ENCODE measurements at regions not wholly inside any gene's neighbourhood (a gene's known extent, or its start where the extent isn't known, plus 50 kb on each side); places are given as distances from the start of the nearest gene placed in this dataset.
A peak's percentile ranks its signal among the peaks of the same experiment; 100 is the strongest.

- Histone ChIP-seq H3K4me2 (ENCODE audit: low read length) (no peak overlapping the region), H3K9me3 (ENCODE audit: insufficient read depth, low read depth, low read length) (no peaks in the 10 kb centered on the region), H3K9ac (ENCODE audit: low read length) (no peak overlapping the region), H4K20me1 (ENCODE audit: insufficient read depth, low read length) (no peaks in the 10 kb centered on the region), H3K36me3 (ENCODE audit: insufficient read depth, low read length) (no peaks in the 10 kb centered on the region), H3K4me1 (ENCODE audit: insufficient read depth, low read length) (no peaks in the 10 kb centered on the region), H3K4me3 (ENCODE audit: insufficient read depth, low read depth, low read length) (no peak overlapping the region), H3K27ac (ENCODE audit: low read depth, low read length) (no peak overlapping the region), H2AFZ (ENCODE audit: low read depth, low read length) (no peak overlapping the region), H3K27me3 (ENCODE audit: insufficient read depth, low read length) (no peaks in the 10 kb centered on the region), H3K79me2 (ENCODE audit: insufficient read depth, low read length) (no peaks in the 10 kb centered on the region)
- Mint-ChIP-seq H3K36me3 (ENCODE audit: low read depth, unreplicated experiment) (no peaks in the 10 kb centered on the region), H3K9me3 (ENCODE audit: unreplicated experiment) (peaks cover 7% of the 10 kb centered on the region), H3K27ac (ENCODE audit: unreplicated experiment) (no peak overlapping the region), H3K27me3 (ENCODE audit: low read depth, unreplicated experiment) (no peaks in the 10 kb centered on the region), H3K4me3 (ENCODE audit: unreplicated experiment) (no peak overlapping the region), H3K4me1 (ENCODE audit: low read depth, unreplicated experiment) (peaks cover 6% of the 10 kb centered on the region)
- TF ChIP-seq CTCF (IDR thresholded peaks at IDR 0.05; ENCODE audit: insufficient read depth, low read depth, low read length): no peak
- DNase-seq (ENCODE audit: low read depth) (no peak), FAIRE-seq (no peak)
These were observed 263.3 kb downstream of the MRPL39 start for GRCh38 chr21:25343774-25344545.

GRCh38 chr21:25342816-25343215, 264.5 kb downstream of the MRPL39 start:
- no peak for FAIRE-seq
- TF ChIP-seq EZH2 (IDR thresholded peaks at IDR 0.05; ENCODE audit: insufficient read depth, low read length): no peak
- TF ChIP-seq CTCF (IDR thresholded peaks at IDR 0.05; ENCODE audit: insufficient read depth, low read depth, low read length): no peak

GRCh38 chr21:25341981-25342380, 265.3 kb downstream of the MRPL39 start:
- FAIRE-seq (no peak), DNase-seq (ENCODE audit: low read depth) (no peak)
- H3K79me2 ChIP-seq (ENCODE audit: insufficient read depth, low read length): no peaks in the 10 kb centered on the region
- no peak overlapping the region for H3K4me3 ChIP-seq (ENCODE audit: insufficient read depth, low read depth, low read length)
- H3K4me2 ChIP-seq (ENCODE audit: low read length): no peak overlapping the region
- no peak overlapping the region for H2AFZ ChIP-seq (ENCODE audit: low read depth, low read length)
- H3K4me1 Mint-ChIP-seq (ENCODE audit: low read depth, unreplicated experiment): peaks cover 6% of the 10 kb centered on the region
- H3K9me3 Mint-ChIP-seq (ENCODE audit: unreplicated experiment): peaks cover 3% of the 10 kb centered on the region
- no peak overlapping the region for H3K9ac ChIP-seq (ENCODE audit: low read length)
- H3K36me3 Mint-ChIP-seq (ENCODE audit: low read depth, unreplicated experiment): no peaks in the 10 kb centered on the region
- no peak overlapping the region for H3K27ac Mint-ChIP-seq (ENCODE audit: unreplicated experiment)
- H3K4me1 ChIP-seq (ENCODE audit: insufficient read depth, low read length): no peaks in the 10 kb centered on the region
- no peaks in the 10 kb centered on the region for H3K27me3 Mint-ChIP-seq (ENCODE audit: low read depth, unreplicated experiment)
- H3K27me3 ChIP-seq (ENCODE audit: insufficient read depth, low read length): no peaks in the 10 kb centered on the region
- no peaks in the 10 kb centered on the region for H3K9me3 ChIP-seq (ENCODE audit: insufficient read depth, low read depth, low read length)
- TF ChIP-seq EZH2 (IDR thresholded peaks at IDR 0.05; ENCODE audit: insufficient read depth, low read length) (no peak), CTCF (IDR thresholded peaks at IDR 0.05; ENCODE audit: insufficient read depth, low read depth, low read length) (no peak)
- no peaks in the 10 kb centered on the region for H4K20me1 ChIP-seq (ENCODE audit: insufficient read depth, low read length)
- H3K36me3 ChIP-seq (ENCODE audit: insufficient read depth, low read length): no peaks in the 10 kb centered on the region
- no peak overlapping the region for H3K27ac ChIP-seq (ENCODE audit: low read depth, low read length)
- H3K4me3 Mint-ChIP-seq (ENCODE audit: unreplicated experiment): no peak overlapping the region

More at GRCh38 chr21:25342816-25343215, 264.5 kb downstream of the MRPL39 start:
- Mint-ChIP-seq H3K4me1 (ENCODE audit: low read depth, unreplicated experiment) (peaks cover 6% of the 10 kb centered on the region), H3K36me3 (ENCODE audit: low read depth, unreplicated experiment) (no peaks in the 10 kb centered on the region), H3K27ac (ENCODE audit: unreplicated experiment) (no peak overlapping the region), H3K27me3 (ENCODE audit: low read depth, unreplicated experiment) (no peaks in the 10 kb centered on the region), H3K9me3 (ENCODE audit: unreplicated experiment) (peaks cover 3% of the 10 kb centered on the region), H3K4me3 (ENCODE audit: unreplicated experiment) (no peak overlapping the region)
- H2AFZ ChIP-seq (ENCODE audit: low read depth, low read length): no peak overlapping the region
- no peaks in the 10 kb centered on the region for H3K4me1 ChIP-seq (ENCODE audit: insufficient read depth, low read length)
- no peak overlapping the region for H3K9ac ChIP-seq (ENCODE audit: low read length)
- peak; percentile 81 for DNase-seq (ENCODE audit: low read depth)
- no peaks in the 10 kb centered on the region for H3K27me3 ChIP-seq (ENCODE audit: insufficient read depth, low read length)
- H3K36me3 ChIP-seq (ENCODE audit: insufficient read depth, low read length): no peaks in the 10 kb centered on the region
- peak overlapping the region; percentile 3 for H3K27ac ChIP-seq (ENCODE audit: low read depth, low read length)
- no peaks in the 10 kb centered on the region for H3K9me3 ChIP-seq (ENCODE audit: insufficient read depth, low read depth, low read length)
- H3K4me2 ChIP-seq (ENCODE audit: low read length): no peak overlapping the region
- no peaks in the 10 kb centered on the region for H4K20me1 ChIP-seq (ENCODE audit: insufficient read depth, low read length)
- H3K79me2 ChIP-seq (ENCODE audit: insufficient read depth, low read length): no peaks in the 10 kb centered on the region
- H3K4me3 ChIP-seq (ENCODE audit: insufficient read depth, low read depth, low read length): no peak overlapping the region

Data from astrocyte (in vitro differentiated cells and primary cell).